D341Med (cell line): ENCODE measurements at regions not wholly inside any gene's neighbourhood (a gene's known extent, or its start where the extent isn't known, plus 50 kb on each side); places are given as distances from the start of the nearest gene placed in this dataset.
"Not testable (repeated sequence)": the region's sequence is repeated elsewhere in the genome, so short reads cannot be mapped to it uniquely, and the experiment has no call there.

Experiments used
- DNase-seq: peaks from one replicate; pipeline ENCODE4 v3.0.0; 2012; ENCODE audit warnings: low spot score

DNA sequence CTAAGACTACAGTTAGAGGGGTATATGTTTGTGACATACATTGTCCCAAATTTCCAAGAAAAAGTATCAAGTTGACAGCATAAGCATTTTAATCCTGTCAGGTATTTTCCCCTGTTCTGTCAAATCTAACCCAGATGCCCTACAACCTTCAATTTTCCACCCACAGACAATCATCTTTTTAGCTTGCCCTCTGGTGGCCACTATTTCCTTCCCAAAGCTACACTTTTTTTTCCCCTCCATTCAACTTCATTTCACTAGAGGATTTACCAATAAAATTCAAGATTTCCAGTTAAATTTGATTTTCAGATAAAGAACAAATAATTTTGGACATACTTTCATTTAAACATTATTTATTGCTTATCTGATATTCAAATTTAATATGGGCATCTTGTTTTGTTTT is 286.6 kb downstream of the TENT5A start:
- DNase-seq = no peak

DNA sequence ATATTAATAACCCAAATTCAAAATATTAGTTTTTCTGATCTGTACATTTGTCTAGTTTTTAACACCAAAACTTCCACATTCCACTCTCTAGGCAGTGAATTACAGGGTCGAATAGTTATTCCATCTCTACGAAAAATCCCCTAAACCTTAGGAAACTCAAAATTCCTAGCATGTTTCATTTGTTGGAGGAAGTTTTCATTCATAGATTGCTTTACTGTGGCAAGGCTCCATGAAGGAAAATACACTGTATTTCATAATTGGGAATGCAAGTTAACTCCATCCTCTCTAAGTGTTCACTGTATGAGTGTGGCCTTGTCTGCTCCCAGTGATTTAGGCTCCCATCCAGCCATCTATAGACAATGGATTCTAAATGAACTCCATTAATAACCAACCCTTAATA is 296.1 kb downstream of the TENT5A start:
- no peak for DNase-seq

GRCh38 chr6:81455641-81456040 is 296.8 kb downstream of the TENT5A start:
- no peak for DNase-seq

- DNase-seq = no peak
These were observed 300.7 kb downstream of the TENT5A start for GRCh38 chr6:81451787-81452186.

- DNase-seq = no peak
These were observed 302.3 kb downstream of the TENT5A start for GRCh38 chr6:81450180-81450579.

- no peak for DNase-seq
These were observed 306.0 kb downstream of the TENT5A start for GRCh38 chr6:81446509-81446908.

DNA sequence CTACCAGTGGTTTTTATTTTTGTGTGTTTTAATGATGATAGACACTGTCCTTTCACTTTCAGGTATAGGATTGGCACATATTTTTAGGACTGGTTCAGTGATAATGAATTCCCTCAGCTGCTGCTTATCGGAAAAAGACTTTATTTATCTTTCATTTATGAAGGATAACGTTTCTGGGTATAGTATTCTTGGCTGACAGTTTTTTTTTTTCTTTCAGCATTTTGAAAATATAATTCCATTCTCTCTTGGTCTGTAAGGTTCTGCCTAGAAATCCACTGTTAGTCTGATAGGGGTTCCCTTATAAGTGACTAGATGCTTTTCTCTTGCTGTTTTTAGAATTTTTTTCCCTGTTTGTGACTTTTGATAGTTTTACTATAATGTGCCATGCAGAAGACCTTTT is 313.1 kb downstream of the TENT5A start:
- no peak for DNase-seq

DNA sequence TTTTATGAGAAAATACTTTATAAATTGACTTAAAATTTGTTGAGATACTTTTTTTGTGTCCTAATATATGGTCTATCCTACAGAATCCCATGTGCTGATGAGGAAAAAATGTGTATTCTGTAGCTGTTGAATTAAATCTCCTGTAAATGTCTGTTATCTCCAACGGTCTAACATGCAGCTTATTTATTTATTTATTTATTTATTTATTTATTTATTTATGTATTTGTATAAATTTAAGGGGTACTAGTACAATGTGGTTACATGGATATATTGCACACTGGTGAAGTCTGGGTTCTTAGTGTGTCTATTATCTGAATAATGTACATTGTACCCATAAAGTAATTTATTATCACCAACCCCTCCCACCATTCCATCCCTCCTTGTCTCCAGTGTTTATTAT is 315.5 kb downstream of the TENT5A start:
- DNase-seq = no peak

GRCh38 chr6:81413306-81413705 is 339.2 kb downstream of the TENT5A start:
- DNase-seq = no peak

GRCh38 chr6:81401970-81402690 is 350.4 kb downstream of the TENT5A start:
- DNase-seq = no peak

DNA sequence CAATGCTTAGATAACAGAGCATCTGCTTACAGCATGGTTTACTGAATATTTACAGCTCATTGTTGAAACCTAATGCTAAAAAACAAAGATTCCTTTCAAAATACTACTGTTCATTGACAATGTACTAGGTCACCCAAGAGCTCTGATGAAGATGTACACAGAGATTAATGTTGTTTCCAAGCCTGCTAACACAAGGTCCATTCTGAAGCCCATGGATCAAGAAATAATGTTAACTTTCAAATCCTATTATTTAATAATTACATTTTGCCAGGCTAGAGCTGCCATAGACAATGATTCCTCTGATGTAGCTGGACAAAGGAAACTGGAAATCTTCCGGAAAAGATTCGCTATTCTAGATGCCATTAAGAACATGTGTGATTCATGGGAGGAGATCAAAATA is 355.6 kb downstream of the TENT5A start:
- no peak for DNase-seq

- no peak for DNase-seq
These were observed 365.3 kb downstream of the TENT5A start for GRCh38 chr6:81387163-81387562.

DNA sequence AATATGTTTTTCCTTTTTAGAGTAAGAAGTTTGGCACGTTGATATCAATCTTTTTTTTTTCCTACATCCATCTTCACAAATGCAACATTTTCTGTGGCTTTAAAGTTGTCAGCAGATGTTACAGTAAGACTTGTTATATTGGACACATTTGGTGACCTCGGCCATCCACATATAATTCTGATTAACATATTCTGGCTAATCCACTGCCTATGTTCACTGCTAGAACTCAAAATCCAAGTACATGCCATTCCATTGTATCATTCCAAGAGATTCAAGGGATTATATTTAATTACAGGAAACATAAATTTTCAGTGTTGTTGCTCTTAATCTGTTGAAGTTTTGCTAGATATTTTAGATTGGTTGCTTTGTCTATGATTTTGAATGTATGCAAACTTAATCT is 367.6 kb downstream of the TENT5A start:
- DNase-seq = no peak

- no peak for DNase-seq
These were observed 369.0 kb downstream of the TENT5A start for GRCh38 chr6:81383472-81383871.

- no peak for DNase-seq
These were observed 369.6 kb downstream of the TENT5A start for GRCh38 chr6:81382852-81383251.

DNA sequence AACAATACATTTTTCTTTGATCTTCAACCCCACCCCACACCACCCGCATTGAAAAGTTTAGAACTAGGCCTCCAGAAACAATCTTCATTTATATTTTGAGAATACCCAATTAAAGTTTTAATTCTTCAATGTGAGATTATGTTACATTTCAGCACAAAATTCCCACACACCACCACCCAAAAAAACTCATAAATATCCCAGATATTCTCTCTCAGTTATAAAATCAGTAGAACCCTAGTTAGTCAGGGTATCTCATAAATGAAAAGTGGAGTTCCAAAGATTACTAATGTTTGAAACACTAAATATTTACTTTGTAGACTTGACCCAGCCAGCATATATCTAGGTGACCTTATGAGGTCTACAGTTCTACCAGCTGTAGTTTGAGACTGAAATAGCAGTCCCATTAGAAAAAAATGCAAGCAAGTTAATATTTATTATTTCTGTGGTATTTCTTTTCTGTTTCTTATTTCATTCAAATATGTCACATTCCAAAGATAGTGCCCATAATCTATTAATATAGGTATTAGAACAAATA is 371.0 kb downstream of the TENT5A start:
- DNase-seq = no peak

GRCh38 chr6:81380718-81381338 is 371.7 kb downstream of the TENT5A start:
- no peak for DNase-seq

DNA sequence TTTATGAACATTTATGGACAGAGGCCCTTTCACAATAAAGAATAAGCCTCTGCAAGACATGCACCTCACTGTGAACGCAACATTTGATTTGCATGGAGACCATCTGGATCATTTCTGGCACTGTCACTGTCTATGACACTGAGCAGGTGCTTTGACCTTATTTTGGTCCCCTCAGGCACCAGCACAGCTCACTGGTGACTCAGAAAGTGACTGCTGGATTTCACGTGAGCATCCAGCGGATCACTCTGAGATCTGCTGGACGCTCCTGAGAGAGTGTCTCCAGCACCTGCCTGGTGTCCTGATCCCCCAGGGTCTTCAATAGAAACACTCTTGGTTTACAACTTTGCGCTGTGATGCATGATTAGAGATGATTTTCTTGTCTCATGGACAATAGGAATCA is 375.7 kb downstream of the TENT5A start:
- DNase-seq = no peak

GRCh38 chr6:81373414-81373813 is 379.1 kb downstream of the TENT5A start:
- no peak for DNase-seq

DNA sequence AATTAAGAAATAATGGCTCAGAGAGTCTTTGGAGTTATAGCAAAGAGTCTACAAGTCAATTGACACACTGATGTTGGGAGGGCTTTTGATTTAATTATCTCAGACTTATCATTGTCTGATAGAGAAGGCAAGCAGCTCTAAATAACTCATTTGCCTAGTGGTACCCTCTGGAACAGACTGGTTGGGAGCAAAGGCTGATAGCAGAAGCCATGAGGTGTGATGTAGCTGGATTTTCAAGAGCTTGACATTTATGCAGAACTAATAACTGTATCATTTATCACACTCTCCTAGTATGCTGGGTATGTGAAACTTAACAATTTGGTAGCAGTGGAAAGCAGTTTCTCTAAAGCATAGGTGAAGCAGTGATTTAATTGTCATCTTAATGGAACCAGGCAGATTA is 380.6 kb downstream of the TENT5A start:
- no peak for DNase-seq

DNA sequence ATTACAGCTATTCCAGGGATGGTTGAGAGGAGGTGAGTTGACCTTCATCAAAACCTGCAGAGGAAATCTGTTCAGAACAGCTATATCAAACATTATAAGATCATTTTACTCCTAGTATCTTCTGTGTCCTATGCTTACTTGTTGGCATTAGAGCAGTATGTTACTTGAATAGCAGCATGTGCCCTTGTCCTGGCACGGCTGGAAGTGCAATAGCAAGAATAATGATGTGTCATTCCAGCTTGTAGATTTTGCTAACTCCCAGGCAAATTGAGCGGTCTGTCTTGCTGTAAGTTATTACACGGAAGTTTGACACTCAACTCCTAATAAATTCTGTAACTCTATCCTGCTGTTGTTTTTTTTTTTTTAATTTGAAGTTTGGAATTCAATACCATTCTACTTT is 385.5 kb downstream of the TENT5A start:
- no peak for DNase-seq

- DNase-seq = no peak
These were observed 390.2 kb downstream of the TENT5A start for GRCh38 chr6:81362246-81362645.

DNA sequence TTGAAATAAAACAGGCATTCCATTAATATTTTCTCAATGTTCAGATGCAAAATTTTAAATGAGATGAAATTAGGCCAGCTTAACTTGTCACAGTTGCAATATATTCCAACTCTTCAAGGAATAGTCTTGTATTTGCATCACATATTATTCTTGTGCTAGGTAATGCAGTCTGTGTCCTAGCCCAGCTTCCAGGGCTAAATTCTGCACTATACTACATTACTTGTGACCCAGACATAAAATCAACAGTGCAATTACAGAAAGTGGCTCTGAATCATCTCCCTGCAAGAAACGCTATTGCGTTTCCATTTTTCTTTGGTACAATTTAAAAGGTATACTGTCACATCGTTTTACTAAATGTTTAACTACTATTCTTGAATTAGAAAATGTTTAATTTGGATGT is 399.2 kb downstream of the TENT5A start:
- DNase-seq = no peak

GRCh38 chr6:81344026-81344425 is 408.5 kb downstream of the TENT5A start:
- not testable (repeated sequence) for DNase-seq
